UCSD-AML1 (cell line): ENCODE measurements at regions not wholly inside any gene's neighbourhood (a gene's known extent, or its start where the extent isn't known, plus 50 kb on each side); places are given as distances from the start of the nearest gene placed in this dataset.

ENCODE experiments used
- DNase-seq: peaks from one replicate; lab custom pipeline; 2025; ENCODE audit not compliant: unreplicated experiment; lab: John Stamatoyannopoulos, UW

DNA sequence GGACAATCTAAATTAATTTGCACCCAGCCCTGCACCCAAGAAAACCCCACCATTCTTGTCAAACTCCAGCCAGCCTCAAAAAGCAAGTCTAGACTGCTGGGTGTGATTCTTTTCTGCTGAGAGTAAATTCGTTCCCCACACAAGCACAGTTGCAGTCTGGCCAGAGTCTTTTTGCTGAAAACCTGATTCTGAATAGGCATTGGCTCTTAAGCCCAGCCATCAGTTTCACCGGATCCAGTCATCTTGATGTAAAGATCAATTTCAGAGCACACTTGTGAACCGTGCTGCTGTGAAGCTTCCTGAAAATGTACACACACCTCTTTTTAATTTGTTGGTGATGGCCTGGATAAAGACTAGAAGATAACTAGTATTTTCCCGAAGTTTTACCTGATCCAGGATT lies 159.4 kb upstream of the GGTLC1 start:
- no peak for DNase-seq

DNA sequence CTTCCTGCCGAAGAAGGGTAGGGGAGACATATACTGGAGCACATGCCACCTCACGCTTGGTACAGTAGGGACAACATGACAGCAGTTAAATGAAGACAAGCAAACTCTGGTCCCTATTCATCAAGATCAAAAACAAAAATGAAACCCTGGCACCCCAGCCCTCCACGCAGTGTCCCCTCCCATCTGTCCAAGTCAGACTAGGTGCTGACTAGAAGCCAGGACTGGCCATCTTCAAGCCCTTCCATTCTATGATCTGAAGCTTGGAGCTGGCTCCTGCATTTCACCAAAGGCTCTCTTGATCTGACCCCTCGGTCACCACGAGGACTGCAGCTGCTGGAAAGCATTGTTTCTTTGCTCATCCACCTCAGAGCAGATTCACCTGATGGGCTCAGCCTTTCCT lies 158.9 kb upstream of the GGTLC1 start:
- no peak for DNase-seq

DNA sequence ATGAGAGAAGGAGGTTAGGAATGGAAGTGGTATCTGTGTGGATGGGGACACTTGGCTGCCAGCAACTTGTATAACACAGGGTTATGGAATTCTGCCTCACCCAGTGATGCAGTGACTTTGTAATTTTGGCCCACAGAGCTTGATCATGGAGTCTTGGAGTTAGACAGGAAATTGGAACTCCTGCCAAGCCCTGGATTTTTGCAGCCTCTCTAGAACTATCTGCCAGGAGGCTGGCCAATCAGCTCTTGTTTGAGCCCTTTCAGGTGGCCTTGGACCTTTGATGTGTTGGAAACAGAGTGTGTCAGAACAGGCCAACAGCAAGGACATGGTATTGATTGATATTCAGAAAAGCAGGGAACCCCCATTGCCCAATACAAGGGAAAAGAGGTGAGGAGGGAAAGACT lies 157.7 kb upstream of the GGTLC1 start:
- no peak for DNase-seq

DNA sequence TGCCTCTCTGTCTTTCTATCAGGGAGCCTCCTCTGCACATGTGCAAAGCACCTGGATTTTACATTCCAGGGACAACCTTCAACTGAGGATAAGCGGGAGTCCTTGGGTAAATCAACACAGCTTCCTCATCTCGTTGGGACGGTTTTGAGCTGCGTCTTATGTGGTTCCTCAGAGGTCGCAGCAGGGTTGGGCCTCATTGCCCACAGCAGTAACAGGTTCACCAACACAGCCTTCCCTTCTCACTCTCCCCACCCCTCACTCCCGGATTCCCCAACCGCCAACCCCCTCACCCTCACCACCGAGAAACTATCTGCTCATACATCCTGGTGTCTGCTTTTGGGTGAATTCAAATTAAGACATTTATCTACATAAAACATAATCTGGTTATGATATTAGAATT lies 155.8 kb upstream of the GGTLC1 start:
- DNase-seq, result no peak

DNA sequence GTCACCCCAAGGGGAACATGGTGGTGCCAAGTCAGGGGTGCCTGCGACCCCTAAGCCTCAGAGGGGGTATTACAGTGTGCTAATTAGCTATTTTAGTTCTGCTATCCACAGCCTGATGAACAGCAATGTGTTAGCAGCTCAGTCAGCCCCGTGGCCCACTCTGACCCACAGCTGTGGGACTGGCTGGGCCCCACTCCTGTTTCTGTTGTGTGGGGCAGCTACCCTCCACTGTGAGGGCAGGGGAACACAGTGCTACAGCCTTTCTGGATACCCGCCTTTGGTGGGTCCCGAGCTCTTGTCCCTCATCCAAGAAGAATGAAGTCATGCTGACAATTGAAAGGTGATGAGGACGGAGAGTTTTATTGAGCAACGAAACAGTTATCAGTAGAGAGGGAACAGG lies 152.5 kb upstream of the GGTLC1 start:
- no peak for DNase-seq

DNA sequence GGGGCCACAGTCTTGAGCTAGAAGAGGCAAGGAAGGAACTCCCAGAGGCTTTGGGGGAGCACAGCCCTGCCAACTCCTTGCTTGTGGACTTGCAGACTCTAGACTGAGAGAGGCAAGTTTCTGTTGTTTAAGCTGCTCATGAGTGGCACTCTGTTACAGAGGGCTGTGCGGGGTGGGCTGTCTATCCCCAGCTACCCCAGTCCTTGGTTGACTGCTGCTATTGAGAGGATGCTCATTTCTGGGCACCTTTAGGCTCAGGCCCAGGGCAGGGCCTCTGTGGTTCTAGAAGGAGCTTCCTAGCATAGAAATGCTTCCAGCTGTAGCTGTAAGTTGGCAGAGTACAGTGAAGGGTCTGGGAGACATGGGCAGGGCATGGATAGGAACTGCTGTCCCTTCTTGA lies 151.3 kb upstream of the GGTLC1 start:
- no peak for DNase-seq

DNA sequence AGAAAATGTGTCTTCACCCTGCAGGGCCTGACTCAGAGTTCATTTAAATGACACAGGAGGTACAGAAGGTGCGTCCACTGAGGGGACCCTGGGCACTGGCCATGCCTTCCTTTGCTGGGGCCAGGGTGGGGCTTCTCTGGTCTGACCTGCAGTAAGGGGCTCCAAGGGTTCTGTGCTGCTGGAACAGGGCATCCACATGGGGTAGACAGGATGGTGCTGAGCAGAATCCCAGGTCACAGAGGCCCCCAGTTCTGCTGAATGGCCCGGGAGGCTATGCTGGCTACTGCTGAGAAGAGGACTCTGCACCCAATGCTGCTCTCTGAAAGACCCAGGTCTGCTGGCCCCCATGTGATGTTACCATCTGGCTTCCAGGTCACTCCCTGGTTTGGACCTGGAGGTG lies 150.4 kb upstream of the GGTLC1 start:
- DNase-seq, result no peak

DNA sequence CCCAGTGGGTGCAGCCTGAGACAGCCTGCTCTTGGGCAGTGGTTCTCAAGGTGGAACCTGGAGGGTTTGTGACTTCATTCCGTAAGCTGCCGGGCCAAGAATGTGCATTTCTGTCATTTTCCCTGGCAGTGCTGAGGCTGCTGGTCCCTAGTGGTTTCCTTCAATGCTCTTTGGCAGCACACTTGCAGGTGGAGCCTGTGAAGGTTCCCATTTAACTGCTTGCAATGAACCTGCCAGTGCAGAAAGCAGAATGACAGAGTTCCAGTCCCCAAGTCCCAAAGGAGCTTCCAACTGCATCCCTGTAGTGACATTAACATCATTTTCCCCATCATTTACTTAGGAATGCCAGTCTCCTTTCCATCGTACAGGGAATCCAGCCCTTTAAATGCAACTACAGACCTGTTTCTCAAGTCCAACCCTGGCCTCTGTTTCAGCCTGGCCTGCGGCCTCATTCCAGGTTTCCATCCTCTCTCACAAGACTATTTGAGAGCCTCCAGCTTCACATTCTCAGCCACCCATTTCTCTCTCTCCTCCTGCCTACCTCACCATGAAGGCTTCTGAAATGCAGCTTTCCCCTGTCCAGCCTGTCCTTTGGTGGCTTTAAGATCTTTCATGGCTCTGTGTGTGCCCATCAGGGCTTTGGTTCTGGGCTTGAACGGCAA lies 149.7 kb upstream of the GGTLC1 start:
- no peak for DNase-seq

DNA sequence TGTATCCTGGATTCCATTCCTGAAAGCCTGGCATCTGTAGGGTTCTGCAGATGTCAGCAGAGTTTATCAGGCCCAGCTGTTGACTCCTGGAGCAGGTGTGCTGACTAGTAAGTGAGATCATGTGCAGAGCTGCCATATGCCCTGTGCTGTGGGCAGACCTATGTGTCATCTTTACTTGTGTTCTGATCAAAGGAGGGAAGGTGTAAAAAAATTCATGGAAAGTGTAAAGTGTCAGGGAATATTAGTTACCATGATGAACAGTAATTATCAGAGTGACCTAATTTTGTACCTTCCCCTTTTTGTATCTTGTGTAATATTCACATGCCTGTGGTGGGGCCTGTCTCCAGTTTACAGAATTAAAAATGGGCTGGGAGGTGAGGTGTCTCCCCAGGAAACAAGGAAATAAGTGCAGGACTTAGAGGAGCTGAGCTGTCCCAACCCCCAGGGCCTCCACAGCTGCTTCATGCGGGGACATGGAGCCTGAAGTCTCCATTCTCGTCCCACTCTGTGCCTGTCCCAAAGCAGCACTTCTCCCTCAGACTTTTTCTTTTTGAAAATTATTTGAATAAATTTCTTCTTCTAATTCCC lies 148.2 kb upstream of the GGTLC1 start:
- no peak for DNase-seq

DNA sequence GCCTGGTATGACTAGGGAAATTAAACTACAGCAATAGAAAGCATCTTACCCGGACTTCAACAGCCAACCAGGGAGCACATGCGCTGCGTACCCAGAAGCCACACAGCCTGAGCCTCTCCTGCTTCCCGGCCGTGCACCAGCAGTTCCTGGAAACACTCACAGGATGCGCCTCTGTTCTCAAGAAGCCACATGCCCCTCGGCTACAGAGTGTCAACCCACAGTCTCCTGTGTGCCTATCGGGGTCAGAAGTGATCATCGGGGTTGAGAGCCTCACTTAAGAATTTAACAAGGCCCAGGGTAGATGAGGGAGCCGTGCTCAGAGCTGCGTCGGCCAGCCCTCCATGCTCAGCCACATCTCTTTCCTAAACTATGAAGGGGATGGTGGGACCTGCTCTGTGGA lies 147.2 kb upstream of the GGTLC1 start:
- DNase-seq, result no peak

DNA sequence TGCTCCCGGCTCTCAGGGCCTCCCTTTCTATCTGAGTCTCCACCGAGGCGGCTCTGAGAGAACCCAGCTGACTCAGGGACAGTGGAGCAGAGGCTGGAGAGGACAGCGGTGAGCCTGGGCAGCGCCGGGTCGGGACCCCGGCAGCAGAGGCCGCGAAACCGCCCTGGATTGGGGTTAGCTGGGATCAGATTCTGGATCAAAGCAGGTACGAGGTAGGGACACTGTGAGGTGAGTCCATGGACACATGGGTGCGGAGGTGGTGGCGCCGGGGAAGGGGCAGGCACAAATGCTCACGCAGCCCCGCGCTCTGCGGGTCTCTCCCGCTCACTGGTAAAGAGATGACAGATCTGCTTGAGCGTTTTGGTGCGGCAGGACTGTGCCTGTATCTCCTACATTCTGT lies 146.4 kb upstream of the GGTLC1 start:
- no peak for DNase-seq

DNA sequence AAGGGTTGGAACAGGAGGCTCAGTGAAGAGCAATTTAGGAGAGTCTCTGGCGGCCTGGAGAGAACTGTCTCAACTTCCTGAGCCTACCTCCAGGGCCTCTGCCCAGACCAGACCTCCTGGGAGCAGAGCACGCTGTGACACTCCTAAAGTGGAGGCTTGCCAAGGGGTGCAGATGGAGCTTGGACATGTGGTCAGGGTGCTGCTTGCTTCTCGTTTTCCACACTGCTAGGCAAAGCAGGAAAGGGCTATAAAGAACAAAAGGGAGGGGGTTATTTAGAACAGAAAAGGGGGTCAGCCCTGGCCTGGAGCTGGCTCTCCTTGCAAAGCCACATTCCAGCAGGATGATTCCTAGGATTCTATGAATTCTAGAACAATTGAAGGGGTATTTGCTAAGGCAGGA lies 145.7 kb upstream of the GGTLC1 start:
- no peak for DNase-seq

DNA sequence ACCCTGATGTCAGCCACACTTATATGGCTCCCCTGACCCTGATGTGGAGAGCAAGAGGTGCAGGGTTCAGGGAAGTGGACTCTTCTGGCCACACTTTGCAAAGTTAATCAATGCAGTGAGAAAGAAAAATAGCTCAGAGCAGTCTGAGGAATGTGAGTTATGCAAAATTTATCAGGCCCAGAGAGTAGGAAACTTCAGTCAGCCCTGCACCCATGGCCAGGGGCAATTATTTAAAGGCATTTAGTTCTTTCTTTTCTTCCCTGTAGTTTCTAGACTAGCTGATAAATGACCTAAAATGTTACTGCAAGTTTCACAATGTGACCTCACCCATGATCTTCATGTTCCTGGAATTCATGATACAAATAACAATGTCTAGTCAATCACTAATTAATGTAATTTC lies 143.7 kb upstream of the GGTLC1 start:
- DNase-seq, result no peak

DNA sequence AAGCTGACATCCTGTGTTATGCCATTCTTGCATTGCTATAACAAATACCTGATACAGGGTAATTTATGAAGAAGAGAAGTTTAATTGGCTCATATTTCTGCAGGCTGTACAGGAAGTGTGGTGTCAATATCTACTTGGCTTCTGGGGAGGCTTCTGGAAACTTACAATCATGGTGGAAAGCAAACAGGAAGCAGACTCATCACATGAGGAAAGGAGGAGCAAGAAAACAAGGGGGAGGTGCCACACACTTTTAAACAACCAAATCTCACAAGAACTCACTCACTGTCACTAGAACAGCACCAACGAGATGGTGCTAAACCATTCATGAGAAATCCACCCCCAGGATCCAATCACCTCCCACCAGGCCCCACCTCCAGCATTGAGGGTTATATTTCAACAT lies 143.1 kb upstream of the GGTLC1 start:
- no peak for DNase-seq

DNA sequence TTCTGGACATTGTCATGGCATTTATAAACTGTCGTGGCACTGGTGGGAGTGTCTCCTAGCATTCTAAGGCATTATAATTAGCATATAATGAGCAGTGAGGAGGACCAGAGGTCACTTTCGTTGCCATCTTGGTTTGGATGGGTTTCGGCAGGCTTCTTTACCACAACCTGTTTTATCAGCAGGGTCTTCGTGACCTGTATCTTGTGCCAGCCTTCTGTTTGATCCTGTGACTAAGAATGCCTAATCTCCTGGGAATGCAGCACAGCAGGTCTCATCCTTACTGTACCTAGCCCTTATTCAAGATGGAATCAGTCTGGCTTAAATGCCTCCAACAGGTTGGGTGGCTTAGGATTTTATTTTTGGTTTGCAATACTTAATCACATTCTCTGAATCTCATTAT lies 142.7 kb upstream of the GGTLC1 start:
- no peak for DNase-seq

DNA sequence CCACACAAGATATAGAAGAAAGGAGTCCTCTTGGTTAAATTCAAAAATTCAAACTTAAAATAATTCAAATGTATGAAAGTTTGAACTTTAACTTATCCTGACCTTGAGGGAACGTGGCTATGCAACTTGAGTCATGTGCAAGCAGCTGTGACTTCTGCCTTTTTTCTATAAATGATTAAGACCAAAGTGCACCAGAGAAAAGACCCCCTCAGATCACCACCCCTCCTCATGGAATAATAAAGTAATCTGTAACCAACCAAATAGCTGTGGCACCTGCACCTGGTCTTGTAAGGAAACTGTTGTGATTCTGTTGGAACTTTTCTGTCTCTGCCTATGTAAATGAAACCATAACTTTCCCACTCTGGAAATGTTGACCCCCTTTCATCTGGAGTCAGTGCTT lies 141.1 kb upstream of the GGTLC1 start:
- no peak for DNase-seq

DNA sequence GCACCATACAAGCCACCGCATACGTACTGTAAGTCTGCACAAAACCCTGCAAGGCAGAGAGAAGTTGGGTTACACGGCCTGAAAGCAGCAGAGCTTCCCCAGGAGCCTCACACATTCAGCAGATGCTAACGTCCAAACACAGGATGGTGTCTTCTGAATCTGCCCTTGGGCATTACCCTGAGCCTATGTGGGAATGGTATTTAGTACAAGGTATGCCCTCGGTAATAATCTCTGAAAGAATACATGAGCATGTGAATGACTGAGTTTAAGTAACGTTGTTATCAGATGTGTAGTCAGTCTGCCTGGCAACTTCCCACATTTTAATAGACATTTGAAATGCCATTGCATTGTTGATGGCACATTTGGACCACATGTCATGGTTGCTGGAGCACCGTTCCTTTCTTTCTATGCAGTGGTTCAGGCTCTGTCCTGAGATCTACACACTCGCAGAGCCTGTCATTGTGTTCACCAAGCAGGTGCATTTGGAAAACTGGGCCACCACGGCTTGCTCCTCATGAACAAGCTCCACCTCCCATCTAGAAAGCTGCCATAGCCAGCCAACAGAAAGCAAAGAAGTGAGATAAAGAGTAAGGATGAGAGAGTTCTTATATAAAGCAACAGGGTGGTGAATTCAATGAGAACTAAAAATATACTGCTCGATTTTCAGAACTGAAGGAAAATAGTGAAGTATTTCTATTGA lies 136.5 kb upstream of the GGTLC1 start:
- DNase-seq, result no peak

DNA sequence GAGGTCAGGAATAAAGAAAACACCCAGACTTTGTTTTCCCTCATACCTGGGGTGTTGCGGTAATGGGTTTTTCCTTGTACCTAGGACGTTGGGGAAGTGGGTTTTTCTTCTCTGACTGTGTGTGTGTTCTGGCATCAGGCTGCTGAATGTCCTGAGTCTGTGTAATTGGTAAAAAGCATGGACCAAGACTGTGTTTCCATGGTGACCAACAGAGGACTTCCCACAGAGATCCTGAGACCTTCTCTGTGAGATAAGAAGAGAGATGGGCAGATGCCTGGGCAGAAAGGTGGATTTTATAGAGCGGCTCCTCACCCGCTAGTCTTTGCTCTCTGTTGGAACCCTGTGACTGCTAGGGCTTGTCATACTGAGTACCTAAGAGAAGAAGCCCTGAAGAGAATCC lies 135.4 kb upstream of the GGTLC1 start:
- no peak for DNase-seq

DNA sequence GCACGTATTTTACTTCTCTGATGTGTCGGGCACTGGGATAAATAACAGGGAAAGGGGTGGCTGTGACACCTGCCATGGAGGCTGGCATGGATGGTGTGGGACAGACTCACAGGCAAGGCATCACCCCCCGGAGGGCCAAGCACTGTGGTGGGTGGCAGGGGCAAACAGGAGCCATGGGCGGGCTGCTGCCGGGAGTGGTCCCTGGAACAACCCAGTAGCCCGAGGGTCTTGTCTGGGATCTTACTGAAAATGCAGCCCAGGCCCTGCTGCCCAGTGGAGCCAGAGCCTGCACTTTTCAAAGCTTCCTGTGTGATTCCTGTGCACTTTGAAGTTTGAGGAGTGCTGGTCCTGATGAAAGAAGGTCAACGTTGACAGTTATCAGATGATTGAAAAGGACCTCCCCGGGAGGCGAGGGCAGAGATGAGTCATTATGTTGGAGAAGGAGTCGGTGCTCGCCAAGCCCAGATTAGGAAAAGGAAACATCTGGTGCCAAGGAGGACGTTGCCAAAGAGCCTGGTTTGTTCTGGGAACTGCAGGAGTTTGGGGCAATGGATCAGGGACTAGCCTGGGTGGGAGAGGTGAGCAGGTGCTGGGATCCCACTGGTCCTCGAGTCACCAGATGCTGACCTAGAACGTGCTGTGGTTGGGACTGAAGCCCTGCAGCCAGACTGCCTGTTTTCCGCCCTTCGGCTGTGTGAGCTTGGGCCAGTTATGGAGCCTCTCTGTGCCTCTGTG lies 130.0 kb upstream of the GGTLC1 start:
- DNase-seq, result no peak

DNA sequence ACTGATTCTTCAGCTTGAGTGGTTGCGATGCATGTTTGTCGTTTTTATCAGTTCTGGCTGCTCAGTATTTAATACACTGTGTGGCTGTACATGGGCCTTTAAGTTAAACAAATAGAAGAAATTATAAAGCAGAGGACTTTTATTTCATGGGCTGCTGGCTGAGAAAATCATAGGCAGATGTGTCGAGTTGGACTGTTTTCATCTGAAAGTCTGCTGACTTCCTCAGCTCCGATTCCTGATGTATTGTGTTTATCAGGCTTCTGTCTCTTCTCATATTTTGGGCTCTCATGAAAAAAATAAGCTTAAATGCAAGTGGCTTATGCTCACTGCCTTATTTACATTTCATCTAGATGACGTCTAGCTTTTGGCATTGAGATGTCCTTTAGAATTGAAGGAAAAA lies 129.5 kb upstream of the GGTLC1 start:
- DNase-seq, result no peak

DNA sequence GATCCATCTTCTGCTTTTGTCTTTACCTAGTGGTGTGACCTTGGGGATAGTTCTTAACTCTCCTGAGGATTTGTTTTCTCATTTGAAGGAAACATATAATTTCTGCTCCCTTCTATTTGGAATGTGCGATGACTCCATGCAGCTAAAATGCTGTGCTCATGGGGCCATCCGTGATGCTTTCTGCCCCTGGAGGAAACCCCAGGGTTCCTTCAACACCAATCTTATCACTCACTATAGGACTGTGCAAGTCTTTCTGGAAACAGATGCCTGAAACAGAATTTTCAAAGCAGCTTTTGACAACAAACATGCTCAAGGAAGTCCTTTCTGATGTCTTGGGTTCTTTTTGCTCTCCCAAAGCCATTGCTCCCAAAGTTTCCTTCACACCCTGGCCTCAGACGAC lies 128.8 kb upstream of the GGTLC1 start:
- no peak for DNase-seq

DNA sequence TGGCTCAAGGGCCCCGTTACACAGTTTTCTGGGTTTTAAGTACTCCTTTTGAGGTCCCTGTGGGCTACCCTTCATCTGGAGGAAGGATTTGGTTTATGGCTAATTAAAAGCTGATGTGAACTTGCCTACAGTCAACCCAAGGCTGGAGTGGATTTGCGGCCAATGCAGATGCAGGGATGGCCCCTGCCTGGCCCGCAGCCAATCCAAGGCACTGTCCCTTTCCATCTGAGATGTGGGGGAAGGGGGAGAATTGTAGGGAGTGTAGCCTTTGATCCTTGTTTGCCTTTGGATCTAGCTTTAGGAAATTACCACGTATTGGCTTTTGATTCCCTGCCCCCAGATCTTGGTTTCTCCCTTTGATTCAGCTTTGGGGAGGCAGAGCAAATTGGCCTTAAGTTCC lies 128.0 kb upstream of the GGTLC1 start:
- no peak for DNase-seq
